ENCODE measurements at regions not wholly inside any gene's neighbourhood (a gene's known extent, or its start where the extent isn't known, plus 50 kb on each side); places are given as distances from the start of the nearest gene placed in this dataset.
"Not testable (repeated sequence)": the region's sequence is repeated elsewhere in the genome, so short reads cannot be mapped to it uniquely, and the experiment has no call there.

- Histone ChIP-seq H3K27ac (ENCODE audit: low read depth) (no peak overlapping the region), H3K4me3 (ENCODE audit: low read depth, low read length) (no peak overlapping the region), H3K4me1 (ENCODE audit: insufficient read depth) (no peaks in the 10 kb centered on the region), H3K36me3 (ENCODE audit: insufficient read depth) (no peaks in the 10 kb centered on the region)
- WGBS, result 70% methylated on average over 3 of the region's 3 CpGs
- DNase-seq (ENCODE audit: extremely low spot score), result no peak
These were observed 1042.3 kb downstream of the OTOL1 start for GRCh38 chr3:162538906-162539305.

DNA sequence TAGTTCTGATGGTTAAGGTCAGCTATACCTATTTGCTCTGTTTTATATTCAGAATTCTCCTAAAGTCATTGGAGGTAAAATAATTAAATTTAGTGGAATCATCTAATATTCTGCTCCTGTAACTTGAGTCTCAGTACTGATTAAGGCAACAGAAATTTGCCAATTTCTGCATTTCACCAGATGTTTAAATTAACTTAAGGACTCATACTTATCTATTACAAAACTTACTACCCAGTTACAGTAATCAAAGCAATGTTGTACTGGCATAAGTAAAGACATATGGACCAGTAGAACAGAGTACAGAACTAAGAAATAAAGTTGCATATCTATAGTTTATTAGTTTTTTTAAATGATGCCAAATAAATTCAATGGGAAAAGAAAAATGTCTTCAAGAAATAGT, 1043.8 kb downstream of the OTOL1 start:
- Histone ChIP-seq H3K27ac (ENCODE audit: low read depth) (no peak overlapping the region), H3K36me3 (ENCODE audit: insufficient read depth) (no peaks in the 10 kb centered on the region), H3K4me3 (ENCODE audit: low read depth, low read length) (no peak overlapping the region), H3K4me1 (ENCODE audit: insufficient read depth) (no peaks in the 10 kb centered on the region)
- no peak for DNase-seq (ENCODE audit: extremely low spot score)

GRCh38 chr3:162541923-162542322, 1045.3 kb downstream of the OTOL1 start:
- no peaks in the 10 kb centered on the region for H3K36me3 ChIP-seq (ENCODE audit: insufficient read depth)
- no peaks in the 10 kb centered on the region for H3K4me1 ChIP-seq (ENCODE audit: insufficient read depth)
- H3K27ac ChIP-seq (ENCODE audit: low read depth), result no peak overlapping the region
- no peak overlapping the region for H3K4me3 ChIP-seq (ENCODE audit: low read depth, low read length)
- 79% methylated on average over 2 of the region's 2 CpGs for WGBS
- DNase-seq (ENCODE audit: extremely low spot score), result no peak

- no peaks in the 10 kb centered on the region for H3K36me3 ChIP-seq (ENCODE audit: insufficient read depth)
- WGBS, result 70% methylated on average over 3 of the region's 3 CpGs
- H3K27ac ChIP-seq (ENCODE audit: low read depth), result no peak overlapping the region
- H3K4me3 ChIP-seq (ENCODE audit: low read depth, low read length), result no peak overlapping the region
- H3K4me1 ChIP-seq (ENCODE audit: insufficient read depth), result no peaks in the 10 kb centered on the region
- no peak for DNase-seq (ENCODE audit: extremely low spot score)
These were observed 1047.6 kb downstream of the OTOL1 start for GRCh38 chr3:162544246-162544645.

- H3K4me1 ChIP-seq (ENCODE audit: insufficient read depth), result no peaks in the 10 kb centered on the region
- no peak for DNase-seq (ENCODE audit: extremely low spot score)
- WGBS, result 95% methylated on average over 2 of the region's 2 CpGs
- H3K27ac ChIP-seq (ENCODE audit: low read depth), result no peak overlapping the region
- H3K4me3 ChIP-seq (ENCODE audit: low read depth, low read length), result no peak overlapping the region
- no peaks in the 10 kb centered on the region for H3K36me3 ChIP-seq (ENCODE audit: insufficient read depth)
These were observed 1050.3 kb downstream of the OTOL1 start for GRCh38 chr3:162546910-162547309.

GRCh38 chr3:162547321-162547720, 1050.7 kb downstream of the OTOL1 start:
- Histone ChIP-seq H3K36me3 (ENCODE audit: insufficient read depth) (no peaks in the 10 kb centered on the region), H3K4me1 (ENCODE audit: insufficient read depth) (no peaks in the 10 kb centered on the region), H3K27ac (ENCODE audit: low read depth) (no peak overlapping the region), H3K4me3 (ENCODE audit: low read depth, low read length) (no peak overlapping the region)
- 95% methylated on average over 3 of the region's 3 CpGs for WGBS
- DNase-seq (ENCODE audit: extremely low spot score), result no peak

GRCh38 chr3:162555761-162556160, 1059.2 kb downstream of the OTOL1 start:
- Histone ChIP-seq H3K27ac (ENCODE audit: low read depth) (no peak overlapping the region), H3K4me3 (ENCODE audit: low read depth, low read length) (no peak overlapping the region), H3K4me1 (ENCODE audit: insufficient read depth) (no peaks in the 10 kb centered on the region), H3K36me3 (ENCODE audit: insufficient read depth) (no peaks in the 10 kb centered on the region)
- peak; percentile 5 for DNase-seq (ENCODE audit: extremely low spot score)
- WGBS, result 52% methylated on average over 3 of the region's 3 CpGs

DNA sequence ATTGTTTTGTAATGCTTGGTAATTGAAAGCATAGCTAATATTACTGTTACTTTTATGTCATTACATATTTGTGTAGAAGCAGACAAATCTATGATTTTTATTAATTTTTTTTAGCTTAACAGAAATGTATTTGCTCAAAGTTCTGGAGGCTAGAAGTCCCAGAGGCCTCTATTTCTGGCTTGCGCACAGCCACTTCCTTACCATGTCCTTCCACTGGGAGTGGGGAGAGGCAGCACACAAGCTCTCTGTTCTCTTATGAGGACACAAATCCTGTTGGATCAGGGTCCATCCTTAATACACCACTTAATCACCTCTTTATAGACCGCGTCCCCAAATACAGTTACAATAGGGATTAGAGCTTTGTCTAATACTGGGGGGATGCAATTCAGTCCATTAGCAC, 1061.4 kb downstream of the OTOL1 start:
- H3K27ac ChIP-seq (ENCODE audit: low read depth), result no peak overlapping the region
- DNase-seq (ENCODE audit: extremely low spot score), result no peak
- no peaks in the 10 kb centered on the region for H3K36me3 ChIP-seq (ENCODE audit: insufficient read depth)
- WGBS, result 76% methylated on average over 3 of the region's 3 CpGs
- H3K4me1 ChIP-seq (ENCODE audit: insufficient read depth), result no peaks in the 10 kb centered on the region
- H3K4me3 ChIP-seq (ENCODE audit: low read depth, low read length), result no peak overlapping the region

DNA sequence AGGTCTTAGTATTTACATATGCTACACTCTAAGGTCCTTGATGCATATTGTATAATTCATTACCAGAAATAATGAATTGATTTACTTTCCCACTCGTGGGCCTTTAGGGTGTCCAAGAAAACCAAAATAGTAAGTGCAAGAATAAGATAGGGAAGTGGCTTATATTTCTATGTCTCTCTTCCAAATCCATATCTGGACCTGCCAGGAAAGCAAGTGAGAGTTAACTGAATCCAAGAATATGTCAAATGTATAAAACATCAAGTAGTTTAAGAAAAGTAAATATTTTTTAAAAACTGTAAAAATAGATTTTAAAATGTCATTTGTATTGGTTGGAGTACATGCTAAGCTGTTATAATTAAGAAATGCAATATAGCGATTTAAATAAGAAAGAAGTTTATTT, 1072.1 kb downstream of the OTOL1 start:
- DNase-seq (ENCODE audit: extremely low spot score), result no peak
- 51% methylated on average over 2 of the region's 2 CpGs for WGBS
- no peak overlapping the region for H3K4me3 ChIP-seq (ENCODE audit: low read depth, low read length)
- H3K36me3 ChIP-seq (ENCODE audit: insufficient read depth), result no peaks in the 10 kb centered on the region
- no peaks in the 10 kb centered on the region for H3K4me1 ChIP-seq (ENCODE audit: insufficient read depth)
- no peak overlapping the region for H3K27ac ChIP-seq (ENCODE audit: low read depth)

DNA sequence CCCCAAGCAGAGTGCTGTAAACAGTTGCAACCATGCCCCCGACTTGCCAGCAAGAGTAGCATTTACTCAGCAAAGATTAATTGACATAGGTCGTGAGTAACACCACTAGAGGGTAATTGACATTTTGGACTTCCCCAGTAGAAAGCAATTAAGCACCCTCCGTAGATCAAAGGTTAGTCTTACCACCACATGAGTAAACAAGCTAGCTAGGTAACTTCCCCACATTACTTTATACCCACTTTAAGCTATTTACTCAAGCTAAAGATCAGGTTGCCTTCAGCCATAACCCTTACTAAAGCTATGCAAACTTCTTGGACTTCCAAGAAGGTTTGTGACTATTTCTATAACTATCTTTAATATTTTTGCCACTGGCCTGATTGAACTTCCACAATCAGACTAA, 1072.7 kb downstream of the OTOL1 start:
- 51% methylated on average over 3 of the region's 3 CpGs for WGBS

DNA sequence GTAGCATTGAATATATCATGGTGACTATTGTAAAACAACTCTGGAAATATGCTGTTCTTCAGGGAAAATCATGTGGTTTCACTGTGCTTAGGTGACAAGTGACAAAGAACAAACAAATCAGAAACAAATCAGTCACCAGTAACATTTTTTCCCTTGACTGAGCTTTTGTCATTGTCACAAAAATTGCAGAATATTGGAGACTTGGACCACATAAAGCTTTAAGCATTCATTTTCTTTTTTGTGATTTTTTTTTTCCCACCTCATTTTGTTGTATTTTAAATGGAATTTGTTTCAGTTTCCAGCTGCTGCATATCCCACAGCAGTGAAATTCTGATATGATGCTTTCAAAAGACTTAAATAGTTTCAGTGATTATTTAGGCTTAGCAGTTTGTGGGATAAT, 1088.4 kb downstream of the OTOL1 start:
- no peaks in the 10 kb centered on the region for H3K4me1 ChIP-seq (ENCODE audit: insufficient read depth)
- DNase-seq (ENCODE audit: extremely low spot score), result no peak
- no peaks in the 10 kb centered on the region for H3K36me3 ChIP-seq (ENCODE audit: insufficient read depth)
- H3K27ac ChIP-seq (ENCODE audit: low read depth), result no peak overlapping the region
- H3K4me3 ChIP-seq (ENCODE audit: low read depth, low read length), result no peak overlapping the region

More for the DNA sequence above, 1072.7 kb downstream of the OTOL1 start:
- Histone ChIP-seq H3K36me3 (ENCODE audit: insufficient read depth) (no peaks in the 10 kb centered on the region), H3K4me1 (ENCODE audit: insufficient read depth) (no peaks in the 10 kb centered on the region), H3K27ac (ENCODE audit: low read depth) (no peak overlapping the region), H3K4me3 (ENCODE audit: low read depth, low read length) (no peak overlapping the region)
- DNase-seq (ENCODE audit: extremely low spot score), result no peak

DNA sequence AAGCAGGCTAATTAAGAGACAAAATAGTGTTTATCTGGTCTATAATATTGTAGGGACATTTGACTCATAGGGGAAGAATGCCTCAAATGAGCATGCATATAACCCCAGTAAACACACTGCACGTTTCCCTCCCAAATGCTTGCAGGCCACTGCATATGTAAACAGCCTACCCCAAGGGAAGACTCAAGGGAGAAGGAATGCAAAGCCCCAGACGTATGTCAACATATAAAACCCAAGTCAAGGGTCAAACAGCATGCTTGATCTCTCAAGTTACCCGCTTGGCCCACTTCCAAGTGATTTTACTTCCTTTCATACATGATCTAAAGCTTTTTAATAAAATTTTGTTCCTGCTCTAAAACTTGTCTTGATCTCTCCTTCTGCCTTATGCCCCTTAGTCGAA, 1090.0 kb downstream of the OTOL1 start:
- Histone ChIP-seq H3K27ac (ENCODE audit: low read depth) (no peak overlapping the region), H3K4me3 (ENCODE audit: low read depth, low read length) (no peak overlapping the region), H3K4me1 (ENCODE audit: insufficient read depth) (no peaks in the 10 kb centered on the region), H3K36me3 (ENCODE audit: insufficient read depth) (no peaks in the 10 kb centered on the region)
- 69% methylated on average over 4 of the region's 4 CpGs for WGBS
- DNase-seq (ENCODE audit: extremely low spot score), result no peak

DNA sequence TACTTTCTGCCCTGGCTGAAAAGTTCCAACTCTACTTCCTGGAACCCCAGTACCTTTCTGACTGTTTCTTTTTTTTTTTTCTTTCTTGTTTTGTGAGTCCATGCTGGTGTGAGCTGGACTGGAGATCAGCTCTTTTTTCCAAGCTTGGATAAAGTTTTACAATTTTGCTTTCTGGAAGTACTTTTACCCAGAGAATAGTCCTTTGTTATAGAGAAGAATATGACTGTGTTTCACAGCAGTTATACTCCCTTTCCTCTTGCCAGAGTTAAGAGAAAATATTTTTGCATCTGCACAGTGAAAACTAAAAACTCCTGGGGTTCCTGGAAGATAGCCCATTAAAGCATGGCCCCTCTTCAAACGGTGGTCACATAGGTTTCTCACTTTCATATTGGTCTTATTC, 1100.6 kb downstream of the OTOL1 start:
- Histone ChIP-seq H3K4me1 (ENCODE audit: insufficient read depth) (no peaks in the 10 kb centered on the region), H3K27ac (ENCODE audit: low read depth) (no peak overlapping the region), H3K36me3 (ENCODE audit: insufficient read depth) (no peaks in the 10 kb centered on the region), H3K4me3 (ENCODE audit: low read depth, low read length) (no peak overlapping the region)
- no peak for DNase-seq (ENCODE audit: extremely low spot score)
- 25% methylated on average over 1 of the region's 1 CpG for WGBS

- not testable (repeated sequence) for H3K36me3 ChIP-seq (ENCODE audit: insufficient read depth); H3K27ac ChIP-seq (ENCODE audit: low read depth); DNase-seq (ENCODE audit: extremely low spot score); H3K4me1 ChIP-seq (ENCODE audit: insufficient read depth); H3K4me3 ChIP-seq (ENCODE audit: low read depth, low read length)
- 45% methylated on average over 4 of the region's 4 CpGs for WGBS
These were observed 1101.9 kb downstream of the OTOL1 start for GRCh38 chr3:162598500-162598899.

DNA sequence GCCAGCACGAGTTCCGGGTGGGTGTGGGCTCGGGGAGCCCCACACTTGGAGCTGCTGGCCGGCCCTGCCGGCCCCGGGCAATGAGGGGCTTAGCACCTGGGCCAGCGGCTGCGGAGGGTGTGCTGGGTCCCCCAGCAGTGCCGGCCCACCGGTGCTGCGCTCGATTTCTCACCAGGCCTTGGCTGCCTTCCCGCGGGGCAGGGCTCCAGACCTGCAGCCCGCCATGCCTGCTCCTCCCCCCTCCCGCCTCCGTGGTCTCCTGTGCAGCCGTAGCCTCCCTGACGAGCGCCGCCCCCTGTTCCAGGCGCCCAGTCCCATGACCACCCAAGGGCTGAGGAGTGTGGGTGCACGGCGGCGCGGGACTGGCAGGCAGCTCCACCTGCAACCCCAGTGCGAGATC, 1103.1 kb downstream of the OTOL1 start:
- WGBS, result 94% methylated on average over 27 of the region's 27 CpGs
- DNase-seq (ENCODE audit: extremely low spot score); H3K36me3 ChIP-seq (ENCODE audit: insufficient read depth); H3K27ac ChIP-seq (ENCODE audit: low read depth); H3K4me3 ChIP-seq (ENCODE audit: low read depth, low read length); H3K4me1 ChIP-seq (ENCODE audit: insufficient read depth): not testable (repeated sequence)
